HG02885 (cell line): ENCODE measurements at regions not wholly inside any gene's neighbourhood (a gene's known extent, or its start where the extent isn't known, plus 50 kb on each side); places are given as distances from the start of the nearest gene placed in this dataset.

Experiments
- ATAC-seq: cut with Tn5 transposase; IDR thresholded peaks from one replicate; pipeline ENCODE4 v1.9.1; 2021; ENCODE audit warnings: mild to moderate bottlenecking; ENCODE audit not compliant: unreplicated experiment, poor library complexity

GRCh38 chr14:34251662-34252061 lies 210.4 kb downstream of the SPTSSA start:
- ATAC-seq: no peak

DNA sequence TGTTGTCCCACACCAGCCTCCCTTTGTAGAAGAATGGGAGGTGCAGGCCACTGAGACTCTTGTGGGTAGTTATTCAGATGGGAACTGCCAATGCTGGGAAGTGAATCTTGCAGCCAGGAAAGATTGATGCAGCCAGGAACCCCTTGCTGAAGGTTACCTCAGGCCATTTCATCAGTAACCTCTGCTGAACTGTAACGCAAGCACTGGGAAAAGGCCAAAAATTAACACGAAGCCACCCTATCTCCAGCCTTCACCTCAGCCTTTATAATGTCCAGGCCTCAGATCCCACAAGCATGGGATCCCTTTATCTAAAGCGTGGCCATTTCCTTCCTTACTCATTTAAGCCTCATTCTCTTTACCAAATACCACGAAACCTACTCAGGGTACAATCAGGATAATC lies 211.1 kb downstream of the SPTSSA start:
- no peak for ATAC-seq

DNA sequence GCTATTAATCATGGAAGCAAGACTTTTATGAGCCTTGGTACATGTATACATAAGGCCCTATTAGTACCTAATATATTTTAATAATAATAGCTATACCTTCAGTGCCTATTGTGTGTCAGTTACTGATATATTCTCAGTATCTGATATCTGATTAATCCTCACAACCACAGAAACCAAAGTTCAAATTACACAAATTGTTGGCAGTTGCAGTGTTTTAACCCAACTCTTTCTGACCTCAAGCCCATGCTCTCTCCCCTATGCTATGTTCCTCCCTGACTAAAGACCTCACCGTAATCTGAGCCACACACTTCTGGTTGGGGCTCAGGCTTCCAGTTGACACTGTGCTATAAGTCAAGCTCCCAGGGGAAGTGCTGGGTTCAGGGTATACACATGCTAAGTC lies 214.4 kb downstream of the SPTSSA start:
- ATAC-seq: no peak

DNA sequence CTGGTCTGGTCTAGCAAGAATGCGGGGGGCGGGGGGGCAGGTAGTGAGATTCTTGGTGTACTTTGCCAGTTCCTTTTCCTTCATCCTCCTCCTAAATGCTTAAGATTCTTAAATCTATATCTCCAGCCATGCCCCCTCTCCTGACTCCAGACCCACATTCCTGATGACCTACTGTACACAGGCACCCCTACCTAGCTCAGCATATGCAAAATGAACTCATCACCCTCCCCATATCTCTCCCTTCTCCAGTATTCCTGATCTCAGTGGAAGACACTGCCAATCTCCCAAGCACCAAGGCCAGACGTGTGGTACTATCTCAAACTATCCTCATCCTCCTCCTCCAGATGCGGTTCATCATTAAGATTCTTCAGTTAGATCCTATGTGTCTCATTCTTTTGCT lies 215.8 kb downstream of the SPTSSA start:
- no peak for ATAC-seq

- no peak for ATAC-seq
These were observed 218.6 kb downstream of the SPTSSA start for GRCh38 chr14:34243401-34243800.

DNA sequence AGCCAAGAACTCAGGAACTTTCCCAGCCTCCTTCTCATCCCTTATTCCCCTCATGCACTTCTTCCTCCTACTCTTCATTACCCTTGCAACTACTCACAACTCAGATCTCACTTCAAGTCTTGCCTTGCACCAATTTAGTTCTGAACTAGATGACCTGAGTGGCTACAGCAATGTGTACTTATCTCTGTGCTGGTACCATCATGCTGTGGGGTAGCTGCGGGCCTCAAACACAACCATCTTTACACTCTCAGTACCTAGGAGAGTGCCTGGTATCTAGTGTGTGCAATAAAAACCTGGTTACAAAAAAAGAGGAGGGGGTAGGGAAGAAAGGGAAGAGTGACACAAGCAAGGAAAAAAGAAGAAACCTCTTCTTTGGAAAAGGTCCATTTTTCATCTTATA lies 219.0 kb downstream of the SPTSSA start:
- ATAC-seq: no peak

GRCh38 chr14:34241185-34241711 lies 220.8 kb downstream of the SPTSSA start:
- no peak for ATAC-seq

- ATAC-seq: no peak
These were observed 223.4 kb downstream of the SPTSSA start for GRCh38 chr14:34238610-34239009.

DNA sequence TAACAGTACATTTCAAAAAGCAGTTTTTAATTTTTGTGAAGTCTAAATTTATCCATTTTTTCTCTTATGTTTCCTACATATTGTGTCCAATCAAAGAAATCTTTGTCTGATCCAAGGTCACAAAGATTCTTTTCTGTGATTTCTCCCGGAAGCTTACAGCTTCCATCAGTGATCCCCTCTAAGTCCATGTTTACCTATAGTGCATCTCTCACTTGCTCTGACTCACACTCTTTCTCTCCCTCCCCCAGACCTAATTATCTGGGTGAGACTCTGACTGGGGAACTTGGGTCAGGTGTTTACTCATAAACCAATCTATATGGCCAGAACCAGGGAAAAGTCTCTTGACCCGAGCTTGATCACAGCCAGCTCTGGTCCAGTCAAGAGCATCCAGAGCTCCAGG lies 224.4 kb downstream of the SPTSSA start:
- no peak for ATAC-seq

GRCh38 chr14:34237081-34237480 lies 225.0 kb downstream of the SPTSSA start:
- no peak for ATAC-seq

DNA sequence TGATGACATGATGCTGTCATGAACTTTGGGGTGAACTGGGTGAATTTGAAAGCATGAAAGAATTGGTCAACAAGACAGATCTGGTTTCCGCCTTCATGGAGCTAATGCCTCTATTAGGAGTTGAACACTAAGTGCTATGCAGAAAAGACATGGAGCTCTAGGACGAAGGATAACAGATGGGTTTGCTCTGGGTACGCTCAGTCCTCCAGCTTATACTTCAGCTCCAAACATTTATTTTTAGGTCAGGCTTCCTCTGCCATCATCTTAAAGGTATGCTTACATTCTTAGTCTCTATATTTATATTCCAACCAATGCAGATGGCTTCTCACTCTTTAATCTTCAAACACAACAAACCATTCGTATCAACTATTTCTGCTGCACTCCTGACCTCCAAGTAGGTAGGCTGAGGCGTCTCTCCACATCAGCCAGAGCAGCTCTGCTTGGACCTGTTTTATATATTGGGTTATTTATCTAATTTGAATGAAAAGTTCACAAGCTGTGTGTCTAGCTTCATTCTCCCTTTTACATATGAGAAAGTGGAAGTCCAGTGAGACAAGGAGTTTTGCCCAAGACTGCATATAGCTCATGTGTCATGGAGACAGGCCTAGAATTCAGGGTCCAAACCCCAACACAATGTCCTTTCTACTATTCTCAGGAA lies 226.3 kb downstream of the SPTSSA start:
- ATAC-seq: no peak

DNA sequence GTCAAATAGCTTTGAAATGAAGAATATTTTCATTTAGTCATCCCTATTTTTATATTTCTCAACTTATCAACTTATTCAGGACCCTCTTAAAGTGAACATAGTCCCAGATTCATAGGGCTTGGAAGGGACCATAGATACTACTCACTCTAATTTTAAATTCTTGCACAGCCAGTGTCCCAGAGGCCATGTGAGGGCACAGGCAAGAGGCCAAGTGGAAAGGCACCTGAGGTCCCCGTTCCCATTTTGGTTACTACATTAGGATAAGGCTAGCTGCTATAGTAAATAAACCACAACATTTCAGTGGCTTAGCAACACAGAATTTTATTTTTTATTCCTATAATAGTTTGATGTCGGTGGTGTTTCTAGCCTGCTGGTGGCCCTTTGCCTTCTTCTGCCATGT lies 227.8 kb downstream of the SPTSSA start:
- no peak for ATAC-seq

- no peak for ATAC-seq
These were observed 228.4 kb downstream of the SPTSSA start for GRCh38 chr14:34233619-34234018.

DNA sequence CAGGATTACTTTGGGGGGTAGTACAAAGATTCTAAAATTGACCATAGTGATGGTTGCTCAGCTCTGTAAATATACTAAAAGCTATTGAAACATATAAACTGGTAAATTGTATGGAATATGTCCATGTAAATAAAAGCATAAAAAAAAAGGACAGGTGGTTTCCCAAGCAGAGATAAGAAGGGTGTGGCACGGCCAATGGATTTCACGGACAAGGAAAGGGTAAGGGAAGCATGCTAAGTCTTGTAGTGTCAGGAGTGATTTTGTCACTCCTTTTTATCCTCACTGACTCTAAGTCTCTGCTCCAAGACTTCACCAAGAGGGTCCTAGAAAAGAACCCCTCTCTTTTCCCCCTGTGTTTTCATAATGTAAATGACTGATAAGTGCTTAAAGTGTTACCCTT lies 229.2 kb downstream of the SPTSSA start:
- no peak for ATAC-seq

DNA sequence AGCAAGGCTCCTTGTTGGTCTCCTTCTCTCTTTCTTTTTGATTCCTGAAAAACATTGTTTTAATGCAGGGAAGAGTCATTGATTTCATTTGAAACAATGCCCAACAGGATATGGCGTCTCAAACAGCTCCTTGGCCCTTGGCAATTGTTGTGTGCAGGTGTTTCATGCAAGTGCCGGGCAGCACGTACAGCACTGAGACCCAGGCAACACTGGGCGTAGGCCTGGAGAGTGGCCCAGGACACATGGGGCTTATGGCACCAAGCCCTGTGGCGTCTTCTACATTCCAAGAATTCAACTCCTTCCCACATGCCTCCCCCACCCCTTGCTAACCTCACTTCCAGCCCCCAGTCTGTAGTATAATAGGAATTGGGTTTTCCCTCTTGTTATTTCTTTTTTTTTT lies 230.4 kb downstream of the SPTSSA start:
- ATAC-seq: no peak

DNA sequence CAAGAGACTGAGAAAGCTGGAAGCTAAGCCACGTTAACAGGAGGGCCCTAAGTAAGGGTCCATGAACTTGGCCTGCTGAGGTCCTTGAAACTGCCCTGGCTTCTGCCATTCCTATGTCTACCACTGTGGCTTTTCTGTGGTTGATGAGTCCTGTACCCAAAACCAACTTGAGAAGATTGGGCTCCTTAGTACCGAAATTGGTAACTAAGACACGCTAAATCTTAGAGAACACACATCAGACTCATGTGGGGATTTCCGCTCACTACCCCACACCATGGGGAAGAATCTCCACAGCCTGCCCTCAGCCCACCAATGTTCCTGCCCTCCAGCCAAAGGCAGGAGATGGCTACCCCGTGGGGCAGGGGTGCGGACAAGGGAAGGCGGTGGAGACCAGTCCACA lies 232.9 kb downstream of the SPTSSA start:
- ATAC-seq: no peak

DNA sequence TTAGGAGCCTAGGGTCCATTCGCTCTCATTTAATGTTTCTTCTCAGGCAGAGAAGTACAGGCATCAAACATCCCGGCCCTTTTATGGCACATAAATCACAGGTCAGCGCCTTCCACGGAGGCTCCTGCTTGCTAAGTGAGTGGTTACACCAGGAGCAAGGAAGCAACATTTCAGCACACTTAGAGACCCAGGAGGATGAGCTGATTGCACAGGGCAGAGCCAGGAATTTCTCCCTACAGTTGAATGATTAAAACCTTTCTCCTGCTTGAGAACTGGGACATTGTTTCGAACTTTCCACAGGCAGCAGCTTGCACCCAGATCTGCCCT lies 233.4 kb downstream of the SPTSSA start:
- no peak for ATAC-seq

- ATAC-seq: peak; percentile 96
These were observed 234.0 kb downstream of the SPTSSA start for GRCh38 chr14:34227834-34228649.

GRCh38 chr14:34224221-34224620 lies 237.8 kb downstream of the SPTSSA start:
- no peak for ATAC-seq

GRCh38 chr14:34223373-34224148 lies 238.5 kb downstream of the SPTSSA start:
- ATAC-seq: no peak

DNA sequence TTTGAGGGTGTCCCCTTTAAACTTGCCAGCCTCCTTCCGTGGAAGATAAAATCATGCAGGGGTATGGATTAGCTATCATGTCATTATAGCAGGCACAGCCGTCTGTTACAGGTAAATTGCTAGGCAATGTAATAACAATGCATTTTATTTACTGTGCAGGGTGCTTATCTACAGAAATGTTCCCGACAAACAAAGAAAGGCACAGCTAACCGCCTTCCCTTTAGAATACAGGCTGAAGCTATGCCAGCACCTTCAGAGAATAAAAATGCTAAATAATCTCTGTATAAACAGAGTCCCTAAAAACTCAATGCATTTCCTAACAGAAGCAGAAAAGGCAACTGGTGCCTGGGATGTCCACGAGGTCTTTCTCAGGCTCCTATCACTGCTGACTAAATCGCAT lies 239.2 kb downstream of the SPTSSA start:
- ATAC-seq: no peak
